Naive B cell (primary cell): ENCODE measurements at regions not wholly inside any gene's neighbourhood (a gene's known extent, or its start where the extent isn't known, plus 50 kb on each side); places are given as distances from the start of the nearest gene placed in this dataset.

Experiments used
- ATAC-seq, 2 donors: fragments of 150-1000 bp; cut with Tn5 transposase; 2 replicates each; pipeline ENCODE4 v1.10.0; 2021; ENCODE audit warnings: low read depth in 2 of 2, mild to moderate bottlenecking in 2 of 2, moderate library complexity in 2 of 2
- DNase-seq: peaks from one replicate; pipeline ENCODE4 v3.0.0; 2022
- H3K27ac Mint-ChIP-seq, 6 donors: one replicate each; pipeline ENCODE4 v1.8.0; 2020 to 2022; ENCODE audit warnings: mild to moderate bottlenecking in 6 of 6, mixed read lengths in 6 of 6, moderate library complexity in 5 of 6, inconsistent platforms in 2 of 6
- H3K27me3 Mint-ChIP-seq, 3 donors: one replicate each; pipeline ENCODE4 v1.8.0; 2021 to 2022; ENCODE audit warnings: mixed read lengths in 3 of 3, mild to moderate bottlenecking in 1 of 3
- H3K36me3 Mint-ChIP-seq, 2 donors: one replicate each; pipeline ENCODE4 v1.8.0; 2020 to 2022; ENCODE audit warnings: mixed read lengths in 2 of 2, inconsistent platforms in 1 of 2, mild to moderate bottlenecking in 1 of 2
- H3K4me1 Mint-ChIP-seq, 3 donors: one replicate each; pipeline ENCODE4 v1.8.0; 2020 to 2022; ENCODE audit warnings: mixed read lengths in 3 of 3, inconsistent platforms in 1 of 3, mild to moderate bottlenecking in 1 of 3, moderate library complexity in 1 of 3
- H3K4me3 Mint-ChIP-seq, 8 donors: one replicate each; pipeline ENCODE4 v1.8.0; 2020 to 2022; ENCODE audit warnings: mild to moderate bottlenecking in 8 of 8, mixed read lengths in 8 of 8, moderate library complexity in 8 of 8, inconsistent platforms in 2 of 8
- H3K9me3 Mint-ChIP-seq, 7 donors: one replicate each; pipeline ENCODE4 v1.8.0; 2020 to 2022; ENCODE audit warnings: mixed read lengths in 7 of 7, mild to moderate bottlenecking in 5 of 7, inconsistent platforms in 2 of 7, moderate library complexity in 1 of 7

GRCh38 chr3:80807577-80807976 is 953.9 kb downstream of the GBE1 start:
- Mint-ChIP-seq H3K27ac (no peak overlapping the region), H3K36me3 (no peaks in the 10 kb centered on the region), H3K4me3 (no peak overlapping the region), H3K27me3 (no peaks in the 10 kb centered on the region), H3K4me1 (no peaks in the 10 kb centered on the region), H3K9me3 (peaks cover 0 to 9% (median 3%) of the 10 kb centered on the region in 7 donors)
- no peak for DNase-seq
- ATAC-seq = no peak

- H3K4me1 Mint-ChIP-seq = no peaks in the 10 kb centered on the region
- no peaks in the 10 kb centered on the region for H3K27me3 Mint-ChIP-seq
- ATAC-seq = no peak
- H3K4me3 Mint-ChIP-seq = no peak overlapping the region
- peaks cover 0 to 9% (median 3%) of the 10 kb centered on the region in 7 donors for H3K9me3 Mint-ChIP-seq
- DNase-seq = no peak
- H3K36me3 Mint-ChIP-seq = no peaks in the 10 kb centered on the region
- H3K27ac Mint-ChIP-seq = no peak overlapping the region
Observed at GRCh38 chr3:80806673-80807072, 954.8 kb downstream of the GBE1 start.

DNA sequence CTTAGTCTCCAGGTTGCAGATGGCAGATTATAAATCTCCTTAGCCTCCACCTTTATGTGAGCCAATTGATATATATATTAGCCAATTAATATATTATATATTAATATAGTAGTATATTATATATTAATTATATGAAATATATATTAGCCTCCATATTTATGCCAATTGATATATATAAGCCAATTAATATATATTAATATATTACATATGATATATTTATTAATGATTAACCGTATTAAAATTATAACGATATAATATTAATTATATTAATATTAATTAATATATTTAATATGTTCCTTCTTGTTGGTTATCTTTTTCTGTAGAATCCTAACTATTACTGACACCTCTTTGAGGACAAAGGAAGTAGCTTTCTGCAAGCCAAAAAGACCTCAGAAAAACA is 972.5 kb downstream of the GBE1 start:
- Mint-ChIP-seq H3K36me3 (no peaks in the 10 kb centered on the region), H3K4me1 (no peaks in the 10 kb centered on the region), H3K9me3 (peaks cover 0 to 14% (median 6%) of the 10 kb centered on the region in 7 donors), H3K4me3 (no peak overlapping the region), H3K27me3 (no peaks in the 10 kb centered on the region), H3K27ac (no peak overlapping the region)
- ATAC-seq (no peak), DNase-seq (no peak)

DNA sequence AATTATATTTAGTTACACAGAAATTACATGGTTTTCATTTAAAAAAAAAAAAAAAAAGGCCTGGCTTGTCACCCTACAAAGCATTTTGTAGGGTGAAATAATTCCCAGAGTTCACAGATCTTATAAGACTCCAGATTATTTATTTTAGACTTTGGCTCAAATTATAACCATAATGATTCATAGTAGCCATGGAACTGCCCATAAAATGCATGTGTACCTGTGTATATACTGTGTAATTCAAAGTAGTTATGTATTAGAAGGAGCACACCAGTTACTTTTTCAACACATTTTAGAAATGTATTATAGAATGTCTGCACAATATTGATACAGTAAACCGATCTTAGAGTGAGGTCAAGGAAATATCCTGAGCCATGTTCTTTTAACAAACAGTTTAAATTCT is 975.6 kb downstream of the GBE1 start:
- H3K27ac Mint-ChIP-seq = no peak overlapping the region
- H3K4me1 Mint-ChIP-seq = no peaks in the 10 kb centered on the region
- no peak overlapping the region for H3K4me3 Mint-ChIP-seq
- H3K36me3 Mint-ChIP-seq = no peaks in the 10 kb centered on the region
- ATAC-seq (no peak), DNase-seq (no peak)
- H3K9me3 Mint-ChIP-seq = peaks cover 0 to 10% (median 0%) of the 10 kb centered on the region in 7 donors
- no peaks in the 10 kb centered on the region for H3K27me3 Mint-ChIP-seq

DNA sequence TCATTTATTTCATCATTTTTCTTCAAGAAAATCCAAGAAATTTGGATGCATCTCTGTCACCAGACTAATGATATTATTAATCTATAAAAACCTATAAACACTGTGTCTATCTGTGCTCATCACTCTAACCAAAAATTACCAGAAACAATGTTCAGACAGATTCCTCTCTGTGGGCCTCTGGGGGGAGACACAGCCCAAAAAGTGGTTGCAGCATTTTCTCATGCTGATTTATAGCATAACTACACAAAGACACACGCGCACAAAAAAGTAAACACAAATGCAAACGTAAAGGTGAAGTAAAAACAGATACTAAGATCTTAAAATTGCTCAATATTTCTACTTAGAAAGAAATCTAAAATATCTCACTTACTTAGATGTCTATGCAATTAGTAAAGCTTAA is 976.0 kb downstream of the GBE1 start:
- no peak for DNase-seq
- no peak overlapping the region for H3K27ac Mint-ChIP-seq
- H3K27me3 Mint-ChIP-seq = no peaks in the 10 kb centered on the region
- peaks cover 0 to 10% (median 0%) of the 10 kb centered on the region in 7 donors for H3K9me3 Mint-ChIP-seq
- ATAC-seq = no peak
- H3K4me1 Mint-ChIP-seq = no peaks in the 10 kb centered on the region
- no peak overlapping the region for H3K4me3 Mint-ChIP-seq
- H3K36me3 Mint-ChIP-seq = no peaks in the 10 kb centered on the region

DNA sequence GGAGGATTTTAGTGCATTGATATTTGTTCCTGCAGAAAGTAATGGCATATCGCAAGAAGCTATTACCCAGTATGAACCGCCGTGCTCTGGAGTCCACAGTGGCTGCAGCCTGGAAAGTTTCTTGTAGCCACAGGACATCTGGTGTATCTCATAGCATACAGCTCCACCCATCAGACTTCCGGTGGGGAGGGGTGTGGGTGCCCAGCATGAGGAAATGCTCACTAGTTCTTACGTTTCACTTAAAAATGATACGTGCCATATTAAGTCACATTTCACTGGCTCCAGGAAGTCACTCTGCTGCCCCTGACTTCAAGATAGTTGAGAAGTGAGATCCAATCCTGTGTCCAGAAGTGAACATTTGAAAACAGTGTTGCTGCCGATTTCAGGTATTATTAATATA is 990.4 kb downstream of the GBE1 start:
- no peaks in the 10 kb centered on the region for H3K36me3 Mint-ChIP-seq
- no peak overlapping the region for H3K27ac Mint-ChIP-seq
- peak; percentile 28 to 65 for ATAC-seq
- peak overlapping the region in 1 of 8 donors; percentile 30 for H3K4me3 Mint-ChIP-seq
- no peak for DNase-seq
- no peaks in the 10 kb centered on the region for H3K27me3 Mint-ChIP-seq
- no peaks in the 10 kb centered on the region for H3K4me1 Mint-ChIP-seq
- peaks cover 3 to 8% (median 5%) of the 10 kb centered on the region in 7 donors for H3K9me3 Mint-ChIP-seq

DNA sequence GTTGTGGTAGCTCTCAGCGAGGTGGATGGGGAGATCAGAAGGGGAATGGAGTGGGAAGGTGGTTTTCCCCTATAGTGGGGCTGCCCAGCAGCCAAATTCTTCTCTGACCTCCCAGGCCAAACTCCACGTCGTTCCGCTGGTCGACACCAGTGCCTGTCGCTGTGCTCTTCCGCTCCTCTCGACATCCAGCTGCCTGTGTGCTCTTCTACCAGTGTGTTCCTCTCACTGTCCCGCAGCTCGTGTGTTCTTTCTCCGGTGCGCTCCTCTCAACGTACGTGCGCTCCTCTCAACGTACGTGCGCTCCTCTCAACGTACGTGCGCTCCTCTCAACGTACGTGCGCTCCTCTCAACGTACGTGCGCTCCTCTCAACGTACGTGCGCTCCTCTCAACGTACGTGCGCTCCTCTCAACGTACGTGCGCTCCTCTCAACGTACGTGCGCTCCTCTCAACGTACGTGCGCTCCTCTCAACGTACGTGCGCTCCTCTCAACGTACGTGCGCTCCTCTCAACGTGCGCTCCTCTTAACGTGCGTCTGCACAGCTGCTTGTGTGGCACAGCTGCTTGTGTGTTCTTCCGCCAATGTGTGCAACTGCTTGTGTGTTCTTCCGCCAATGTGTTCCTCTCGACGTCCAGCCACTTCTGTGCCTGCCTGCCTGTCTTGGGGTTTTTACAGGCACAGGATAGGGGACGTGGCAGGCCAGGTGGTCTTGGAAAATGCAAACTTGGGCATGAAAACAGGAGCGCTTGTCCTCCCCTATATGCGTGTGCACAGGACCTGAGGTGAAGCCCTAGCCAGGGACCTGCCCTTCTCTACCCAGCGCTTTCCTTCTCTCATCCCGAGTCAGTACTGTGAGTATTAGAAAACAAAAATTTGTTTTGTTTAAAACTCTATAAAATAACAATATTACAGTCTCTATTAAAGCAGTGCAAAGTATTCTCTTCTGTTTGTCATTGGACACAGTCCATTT is 991.1 kb downstream of the GBE1 start:
- ATAC-seq = peak in 1 of 2 donors; percentile 44
- H3K27me3 Mint-ChIP-seq = no peaks in the 10 kb centered on the region

GRCh38 chr3:80769683-80770082 is 991.8 kb downstream of the GBE1 start:
- DNase-seq = no peak
- Mint-ChIP-seq H3K9me3 (peaks cover 3 to 8% (median 5%) of the 10 kb centered on the region in 7 donors), H3K36me3 (no peaks in the 10 kb centered on the region), H3K27me3 (no peaks in the 10 kb centered on the region), H3K4me1 (no peaks in the 10 kb centered on the region), H3K4me3 (peak overlapping the region in 1 of 8 donors; percentile 41), H3K27ac (peak overlapping the region in 1 of 6 donors; percentile 67)
- ATAC-seq = no peak

More for the DNA sequence above, 991.1 kb downstream of the GBE1 start:
- H3K27ac Mint-ChIP-seq = peak overlapping the region in 1 of 6 donors; percentile 67
- peaks cover 3 to 8% (median 5%) of the 10 kb centered on the region in 7 donors for H3K9me3 Mint-ChIP-seq
- DNase-seq = no peak
- peak overlapping the region in 2 of 8 donors; percentile 30 to 35 for H3K4me3 Mint-ChIP-seq
- H3K36me3 Mint-ChIP-seq = no peaks in the 10 kb centered on the region
- no peaks in the 10 kb centered on the region for H3K4me1 Mint-ChIP-seq

DNA sequence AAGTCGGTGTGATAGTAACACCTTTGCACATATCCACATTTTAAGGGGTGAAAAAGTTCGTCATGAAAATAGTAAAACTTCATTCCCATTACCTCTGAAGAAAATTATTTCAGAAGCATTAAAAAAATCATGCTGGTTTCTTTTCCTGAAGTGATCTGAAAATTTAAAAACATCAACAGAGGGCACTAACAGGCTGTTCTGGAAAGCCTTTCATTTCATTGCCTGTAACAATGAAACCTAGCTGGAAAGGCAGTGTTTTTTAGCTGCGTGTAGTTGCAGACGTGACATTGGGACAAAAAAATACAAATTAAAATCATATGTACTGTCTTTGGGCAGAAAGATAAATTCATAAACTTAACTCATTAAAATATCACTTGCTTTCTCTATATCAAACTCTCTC is 993.8 kb downstream of the GBE1 start:
- no peak for DNase-seq
- Mint-ChIP-seq H3K9me3 (peaks cover 3 to 8% (median 4%) of the 10 kb centered on the region in 7 donors), H3K27me3 (no peaks in the 10 kb centered on the region), H3K4me1 (no peaks in the 10 kb centered on the region), H3K36me3 (no peaks in the 10 kb centered on the region), H3K27ac (no peak overlapping the region), H3K4me3 (no peak overlapping the region)
- no peak for ATAC-seq

DNA sequence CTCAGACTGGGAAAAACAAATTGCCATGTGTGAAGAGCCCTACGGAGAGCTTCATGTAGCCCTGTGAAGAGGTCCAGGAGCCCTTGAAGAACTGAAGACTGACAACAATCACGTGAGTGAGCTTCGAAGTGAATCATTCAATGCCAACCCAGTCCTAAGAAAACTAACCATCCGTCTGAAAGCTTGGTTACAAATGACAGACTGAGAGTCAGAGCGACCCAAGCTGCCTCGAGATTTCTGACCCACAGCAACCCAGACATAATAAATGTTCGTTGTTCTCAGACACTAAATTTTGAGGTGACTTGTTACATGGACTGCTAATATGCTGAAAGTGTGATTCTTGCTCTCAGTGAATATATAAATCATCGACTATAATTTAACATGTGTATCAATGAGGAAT is 987.2 kb upstream of the ROBO1 start:
- Mint-ChIP-seq H3K27ac (no peak overlapping the region), H3K4me3 (no peak overlapping the region), H3K4me1 (no peaks in the 10 kb centered on the region), H3K27me3 (no peaks in the 10 kb centered on the region), H3K36me3 (no peaks in the 10 kb centered on the region), H3K9me3 (peaks cover 0 to 16% (median 2%) of the 10 kb centered on the region in 7 donors)
- ATAC-seq (no peak), DNase-seq (no peak)

DNA sequence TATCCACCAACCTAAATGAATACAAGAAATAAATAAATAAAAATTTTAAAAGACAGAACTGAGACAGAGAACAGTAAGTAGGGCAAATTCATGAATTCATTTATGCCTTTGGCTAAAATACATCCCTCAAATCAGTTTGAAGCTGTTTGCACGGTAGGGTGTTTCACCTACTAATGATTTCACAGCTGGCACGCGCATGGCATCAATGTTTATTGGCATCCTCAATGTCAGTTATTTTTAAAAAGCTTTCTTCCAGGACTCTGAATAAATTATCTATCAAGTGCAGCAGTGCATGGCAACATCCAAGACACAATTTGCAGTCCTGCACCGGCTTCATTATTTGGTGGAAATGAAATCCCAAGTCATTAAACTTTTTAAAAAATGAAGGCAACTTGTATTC is 985.2 kb upstream of the ROBO1 start:
- Mint-ChIP-seq H3K27me3 (no peaks in the 10 kb centered on the region), H3K27ac (no peak overlapping the region), H3K4me3 (no peak overlapping the region), H3K9me3 (peaks cover 0 to 13% (median 0%) of the 10 kb centered on the region in 7 donors), H3K4me1 (no peaks in the 10 kb centered on the region), H3K36me3 (no peaks in the 10 kb centered on the region)
- no peak for ATAC-seq
- DNase-seq = no peak

GRCh38 chr3:80750637-80751036 is 982.8 kb upstream of the ROBO1 start:
- ATAC-seq (no peak), DNase-seq (no peak)
- Mint-ChIP-seq H3K36me3 (no peaks in the 10 kb centered on the region), H3K27ac (no peak overlapping the region), H3K4me1 (no peaks in the 10 kb centered on the region), H3K9me3 (peaks cover 0 to 9% (median 0%) of the 10 kb centered on the region in 7 donors), H3K4me3 (no peak overlapping the region), H3K27me3 (no peaks in the 10 kb centered on the region)

DNA sequence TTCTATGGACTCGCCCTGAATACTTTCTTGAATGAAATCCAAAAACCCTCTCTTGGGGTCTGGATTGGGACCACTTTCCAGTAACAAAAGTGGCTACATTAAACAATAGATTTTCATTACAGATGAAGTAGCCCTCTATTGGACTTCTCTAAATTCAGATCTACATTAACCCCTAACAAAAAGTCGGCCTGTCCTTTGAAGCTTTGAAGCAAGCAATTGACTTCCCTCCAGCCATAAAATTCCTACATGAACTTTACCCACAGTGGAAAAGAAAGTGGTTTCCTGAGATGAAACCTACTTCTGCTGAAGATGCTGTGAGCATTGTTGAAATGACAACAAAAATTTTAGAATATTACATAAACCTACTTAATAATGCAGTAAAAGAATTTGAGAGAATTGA is 967.1 kb upstream of the ROBO1 start:
- no peaks in the 10 kb centered on the region for H3K4me1 Mint-ChIP-seq
- ATAC-seq (no peak), DNase-seq (no peak)
- no peaks in the 10 kb centered on the region for H3K27me3 Mint-ChIP-seq
- H3K9me3 Mint-ChIP-seq = peaks cover 0 to 8% (median 5%) of the 10 kb centered on the region in 7 donors
- no peak overlapping the region for H3K27ac Mint-ChIP-seq
- H3K4me3 Mint-ChIP-seq = no peak overlapping the region
- no peaks in the 10 kb centered on the region for H3K36me3 Mint-ChIP-seq

DNA sequence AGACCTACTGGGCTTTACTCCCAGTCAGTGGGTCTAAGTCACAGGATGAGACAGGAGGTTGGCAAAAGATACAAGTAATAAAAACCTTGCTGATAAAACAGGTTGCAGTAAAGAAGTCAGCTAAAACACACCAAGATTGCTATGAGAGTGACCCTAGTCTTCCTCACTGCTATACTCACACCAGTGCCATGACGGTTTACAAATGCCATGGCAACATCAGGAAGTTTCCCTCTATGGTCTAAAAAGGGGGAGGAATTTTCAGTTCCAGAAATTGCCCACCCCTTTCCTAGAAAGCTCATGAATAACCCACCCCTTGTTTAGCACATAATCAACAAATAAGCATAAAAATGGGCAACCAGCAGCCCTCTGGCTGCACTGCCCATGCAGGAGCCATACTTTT is 966.7 kb upstream of the ROBO1 start:
- ATAC-seq (no peak), DNase-seq (no peak)
- peaks cover 0 to 5% (median 4%) of the 10 kb centered on the region in 7 donors for H3K9me3 Mint-ChIP-seq
- H3K4me1 Mint-ChIP-seq = no peaks in the 10 kb centered on the region
- H3K4me3 Mint-ChIP-seq = no peak overlapping the region
- no peaks in the 10 kb centered on the region for H3K27me3 Mint-ChIP-seq
- no peaks in the 10 kb centered on the region for H3K36me3 Mint-ChIP-seq
- no peak overlapping the region for H3K27ac Mint-ChIP-seq
